LNCaP clone FGC (cell line): ENCODE measurements at regions not wholly inside any gene's neighbourhood (a gene's known extent, or its start where the extent isn't known, plus 50 kb on each side); places are given as distances from the start of the nearest gene placed in this dataset.

Experiments
- DNase-seq: peaks from one replicate; pipeline ENCODE4 v3.0.0-alpha.2; 2011; ENCODE audit warnings: low read depth
- H3K4me3 ChIP-seq: 2 replicates; pipeline ENCODE4 v1.5.1; 2011; ENCODE audit warnings: mild to moderate bottlenecking, low read depth, low read length, control low read depth
- CTCF ChIP-seq: IDR thresholded peaks from 2 replicates; pipeline ENCODE4 v1.5.1; 2012; ENCODE audit warnings: mild to moderate bottlenecking; ENCODE audit not compliant: control insufficient read depth, insufficient read depth; ENCODE audit errors: extremely low read depth

DNA sequence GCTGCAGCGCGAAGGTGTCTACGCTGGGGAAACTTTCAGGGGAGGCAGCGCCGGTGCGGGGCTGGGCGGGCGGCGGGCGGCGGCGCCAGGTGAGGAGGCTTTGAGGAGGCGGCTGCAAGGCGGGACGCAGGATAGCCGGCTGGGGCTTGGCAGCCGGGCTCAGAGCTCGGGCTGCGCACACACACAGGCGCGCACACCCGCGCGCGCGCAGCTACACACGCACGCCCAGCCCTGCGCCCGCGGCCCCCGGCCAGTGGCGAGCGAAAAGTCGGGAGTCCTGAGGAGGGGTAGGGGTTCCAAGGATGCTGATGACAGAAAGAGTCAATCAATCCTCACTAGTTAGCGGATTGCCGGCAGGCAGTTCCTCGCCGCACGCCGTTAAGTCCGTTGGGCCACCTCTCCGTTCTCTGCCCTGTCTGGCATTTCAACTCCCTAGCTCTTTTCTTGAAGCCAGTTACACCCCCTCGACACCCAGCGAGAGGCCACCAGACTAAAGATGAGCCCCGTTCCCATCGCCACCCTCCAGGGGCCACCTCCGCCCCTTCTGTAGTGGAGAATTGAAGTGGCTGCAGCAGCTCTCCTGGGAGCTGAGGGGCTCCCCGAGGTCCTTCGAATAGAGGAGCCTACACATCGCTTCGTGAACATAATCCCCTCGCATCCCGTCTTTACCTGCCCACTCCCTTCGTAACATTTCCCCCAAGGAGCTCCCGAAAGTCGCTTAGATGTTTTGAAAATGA lies 1640.3 kb upstream of the C9orf72 start, which contains the start of gene LINGO2:
Gene LINGO2, minus strand, starts transcription at position 185 of the 737 bp plus-strand sequence.
- no peak within 1 kb of the TSS for H3K4me3 ChIP-seq
- no peak for TF ChIP-seq CTCF
- DNase-seq: no peak

DNA sequence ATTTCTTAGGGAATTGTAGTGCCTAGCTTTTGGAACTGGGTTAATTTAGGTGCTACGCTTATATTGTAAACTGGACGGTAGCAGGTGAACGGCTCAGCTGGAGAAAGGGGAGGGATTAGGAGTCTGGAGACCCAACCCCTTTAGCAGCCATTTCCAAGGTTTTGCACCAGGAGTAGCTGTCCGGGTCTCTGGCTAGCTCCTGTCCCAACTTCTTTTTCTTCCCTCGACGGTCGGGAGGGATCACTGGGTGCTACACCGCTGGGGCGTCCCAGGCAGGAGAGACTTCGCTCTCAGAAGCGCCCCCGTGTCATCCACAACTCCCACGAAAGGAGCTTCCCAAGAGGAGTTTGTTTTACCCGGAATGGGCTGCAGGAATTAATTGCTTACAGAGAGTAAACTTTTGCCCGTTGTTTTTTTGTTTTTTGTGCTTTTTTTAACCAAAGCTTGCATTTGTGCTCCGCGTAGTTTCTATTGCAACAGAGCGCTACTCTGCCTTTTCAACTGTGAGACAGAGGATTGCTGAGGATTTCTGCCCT lies 1640.9 kb upstream of the C9orf72 start:
- TF ChIP-seq CTCF: no peak
- no peak overlapping the region for H3K4me3 ChIP-seq
- no peak for DNase-seq

GRCh38 chr9:29214690-29215253 lies 1641.5 kb upstream of the C9orf72 start:
- H3K4me3 ChIP-seq: no peak overlapping the region
- no peak for TF ChIP-seq CTCF
- no peak for DNase-seq

- H3K4me3 ChIP-seq: no peak overlapping the region
- TF ChIP-seq CTCF: no peak
- DNase-seq: no peak
Observed at GRCh38 chr9:29217966-29218365, 1644.7 kb upstream of the C9orf72 start.

GRCh38 chr9:29220596-29221251 lies 1647.4 kb upstream of the C9orf72 start:
- TF ChIP-seq CTCF: no peak
- H3K4me3 ChIP-seq: no peak overlapping the region
- no peak for DNase-seq

GRCh38 chr9:29228558-29228957 lies 1655.3 kb upstream of the C9orf72 start:
- no peak for DNase-seq
- no peak overlapping the region for H3K4me3 ChIP-seq
- TF ChIP-seq CTCF: no peak

- DNase-seq: no peak
- no peak overlapping the region for H3K4me3 ChIP-seq
- no peak for TF ChIP-seq CTCF
Observed at GRCh38 chr9:29230931-29231330, 1657.7 kb upstream of the C9orf72 start.
